ENCODE measurements at regions not wholly inside any gene's neighbourhood (a gene's known extent, or its start where the extent isn't known, plus 50 kb on each side); places are given as distances from the start of the nearest gene placed in this dataset.

DNA sequence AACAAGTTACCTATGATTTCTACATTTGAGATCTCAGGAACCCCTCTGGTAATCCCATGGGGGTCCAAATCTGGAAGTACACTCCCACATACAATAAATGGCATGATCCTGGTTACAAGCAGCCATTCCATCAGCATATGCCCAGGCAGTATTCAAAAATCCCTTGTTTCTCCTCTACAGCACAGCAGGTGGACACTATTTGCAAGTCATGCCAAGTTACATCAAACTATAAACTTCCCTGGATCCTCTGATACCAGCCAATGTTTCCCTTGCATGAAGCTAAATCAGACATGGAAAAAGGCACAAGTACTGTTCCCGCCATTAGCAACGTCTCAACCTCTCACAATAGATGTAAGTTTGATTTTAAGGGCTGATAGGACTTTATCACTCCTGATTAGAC lies 134.5 kb upstream of the PRSS16 start:
- TF ChIP-seq POLR2A (IDR thresholded peaks at IDR 0.05), result no peak
- TF ChIP-seq, protein P1, sequence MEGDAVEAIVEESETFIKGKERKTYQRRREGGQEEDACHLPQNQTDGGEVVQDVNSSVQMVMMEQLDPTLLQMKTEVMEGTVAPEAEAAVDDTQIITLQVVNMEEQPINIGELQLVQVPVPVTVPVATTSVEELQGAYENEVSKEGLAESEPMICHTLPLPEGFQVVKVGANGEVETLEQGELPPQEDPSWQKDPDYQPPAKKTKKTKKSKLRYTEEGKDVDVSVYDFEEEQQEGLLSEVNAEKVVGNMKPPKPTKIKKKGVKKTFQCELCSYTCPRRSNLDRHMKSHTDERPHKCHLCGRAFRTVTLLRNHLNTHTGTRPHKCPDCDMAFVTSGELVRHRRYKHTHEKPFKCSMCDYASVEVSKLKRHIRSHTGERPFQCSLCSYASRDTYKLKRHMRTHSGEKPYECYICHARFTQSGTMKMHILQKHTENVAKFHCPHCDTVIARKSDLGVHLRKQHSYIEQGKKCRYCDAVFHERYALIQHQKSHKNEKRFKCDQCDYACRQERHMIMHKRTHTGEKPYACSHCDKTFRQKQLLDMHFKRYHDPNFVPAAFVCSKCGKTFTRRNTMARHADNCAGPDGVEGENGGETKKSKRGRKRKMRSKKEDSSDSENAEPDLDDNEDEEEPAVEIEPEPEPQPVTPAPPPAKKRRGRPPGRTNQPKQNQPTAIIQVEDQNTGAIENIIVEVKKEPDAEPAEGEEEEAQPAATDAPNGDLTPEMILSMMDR (IDR thresholded peaks at IDR 0.05), result no peak

Measured in esophagus squamous epithelium (tissue), 4 donors.